ENCODE measurements at regions not wholly inside any gene's neighbourhood (a gene's known extent, or its start where the extent isn't known, plus 50 kb on each side); places are given as distances from the start of the nearest gene placed in this dataset.

GRCh38 chr6:114453737-114454276, 111.0 kb upstream of the HS3ST5 start:
- H3K4me2 ChIP-seq: no peak overlapping the region
- no peak for TF ChIP-seq Cebpa-rat (IDR thresholded peaks at IDR 0.05)
- no peak overlapping the region for H3K4me3 ChIP-seq
- no peak overlapping the region for H3K9ac ChIP-seq
- H3K4me1 ChIP-seq: no peaks in the 10 kb centered on the region
- H4K20me1 ChIP-seq: no peaks in the 10 kb centered on the region
- no peaks in the 10 kb centered on the region for H3K9me3 ChIP-seq
- H3K36me3 ChIP-seq: no peaks in the 10 kb centered on the region
- no peak overlapping the region for H3K27ac ChIP-seq
- no peaks in the 10 kb centered on the region for H3K27me3 ChIP-seq

GRCh38 chr6:114452785-114453401, 110.1 kb upstream of the HS3ST5 start:
- H3K36me3 ChIP-seq: no peaks in the 10 kb centered on the region
- no peak for TF ChIP-seq Cebpa-rat (IDR thresholded peaks at IDR 0.05)

GRCh38 chr6:114450631-114451030, 107.8 kb upstream of the HS3ST5 start:
- Histone ChIP-seq H4K20me1 (no peaks in the 10 kb centered on the region), H3K9ac (no peak overlapping the region), H3K9me3 (no peaks in the 10 kb centered on the region), H3K4me3 (no peak overlapping the region), H3K27ac (no peak overlapping the region), H3K27me3 (no peaks in the 10 kb centered on the region), H3K4me1 (no peaks in the 10 kb centered on the region), H3K36me3 (no peaks in the 10 kb centered on the region), H3K4me2 (no peak overlapping the region)
- TF ChIP-seq Cebpa-rat (IDR thresholded peaks at IDR 0.05): no peak

More at GRCh38 chr6:114452785-114453401, 110.1 kb upstream of the HS3ST5 start:
- no peaks in the 10 kb centered on the region for H3K4me1 ChIP-seq
- no peak overlapping the region for H3K9ac ChIP-seq
- no peak overlapping the region for H3K4me3 ChIP-seq
- H4K20me1 ChIP-seq: no peaks in the 10 kb centered on the region
- no peak overlapping the region for H3K4me2 ChIP-seq
- H3K27ac ChIP-seq: no peak overlapping the region
- H3K9me3 ChIP-seq: no peaks in the 10 kb centered on the region
- no peaks in the 10 kb centered on the region for H3K27me3 ChIP-seq

GRCh38 chr6:114449659-114450058, 106.8 kb upstream of the HS3ST5 start:
- H3K4me1 ChIP-seq: no peaks in the 10 kb centered on the region
- H4K20me1 ChIP-seq: no peaks in the 10 kb centered on the region
- H3K4me2 ChIP-seq: no peak overlapping the region
- no peaks in the 10 kb centered on the region for H3K9me3 ChIP-seq
- no peaks in the 10 kb centered on the region for H3K36me3 ChIP-seq
- no peak overlapping the region for H3K4me3 ChIP-seq
- no peak for TF ChIP-seq Cebpa-rat (IDR thresholded peaks at IDR 0.05)
- no peaks in the 10 kb centered on the region for H3K27me3 ChIP-seq
- H3K9ac ChIP-seq: no peak overlapping the region
- no peak overlapping the region for H3K27ac ChIP-seq

- Histone ChIP-seq H3K4me2 (no peak overlapping the region), H3K27ac (no peak overlapping the region)
Measured at GRCh38 chr6:114446342-114446741, 103.5 kb upstream of the HS3ST5 start.

GRCh38 chr6:114445846-114446245, 103.0 kb upstream of the HS3ST5 start:
- Histone ChIP-seq H3K9ac (no peak overlapping the region), H3K27ac (no peak overlapping the region), H3K9me3 (no peaks in the 10 kb centered on the region), H3K4me2 (no peak overlapping the region), H4K20me1 (no peaks in the 10 kb centered on the region), H3K4me3 (no peak overlapping the region), H3K27me3 (no peaks in the 10 kb centered on the region), H3K4me1 (no peaks in the 10 kb centered on the region), H3K36me3 (no peaks in the 10 kb centered on the region)
- no peak for TF ChIP-seq Cebpa-rat (IDR thresholded peaks at IDR 0.05)

More at GRCh38 chr6:114446342-114446741, 103.5 kb upstream of the HS3ST5 start:
- Histone ChIP-seq H3K4me1 (no peaks in the 10 kb centered on the region), H3K9ac (no peak overlapping the region), H4K20me1 (no peaks in the 10 kb centered on the region), H3K9me3 (no peaks in the 10 kb centered on the region), H3K27me3 (no peaks in the 10 kb centered on the region), H3K36me3 (no peaks in the 10 kb centered on the region), H3K4me3 (no peak overlapping the region)
- no peak for TF ChIP-seq Cebpa-rat (IDR thresholded peaks at IDR 0.05)

GRCh38 chr6:114439411-114439810, 96.6 kb upstream of the HS3ST5 start:
- H3K9me3 ChIP-seq: no peaks in the 10 kb centered on the region
- H3K27me3 ChIP-seq: no peaks in the 10 kb centered on the region
- no peaks in the 10 kb centered on the region for H4K20me1 ChIP-seq
- no peaks in the 10 kb centered on the region for H3K4me1 ChIP-seq
- H3K27ac ChIP-seq: no peak overlapping the region
- no peak overlapping the region for H3K4me2 ChIP-seq
- H3K36me3 ChIP-seq: no peaks in the 10 kb centered on the region
- TF ChIP-seq Cebpa-rat (IDR thresholded peaks at IDR 0.05): no peak
- no peak overlapping the region for H3K4me3 ChIP-seq
- no peak overlapping the region for H3K9ac ChIP-seq

- no peaks in the 10 kb centered on the region for H3K36me3 ChIP-seq
- H4K20me1 ChIP-seq: no peaks in the 10 kb centered on the region
Measured at GRCh38 chr6:114437235-114437634, 94.4 kb upstream of the HS3ST5 start.

GRCh38 chr6:114436691-114437090, 93.9 kb upstream of the HS3ST5 start:
- TF ChIP-seq Cebpa-rat (IDR thresholded peaks at IDR 0.05): no peak
- no peaks in the 10 kb centered on the region for H4K20me1 ChIP-seq
- H3K4me2 ChIP-seq: no peak overlapping the region
- no peak overlapping the region for H3K9ac ChIP-seq
- no peaks in the 10 kb centered on the region for H3K36me3 ChIP-seq
- no peak overlapping the region for H3K4me3 ChIP-seq
- no peaks in the 10 kb centered on the region for H3K4me1 ChIP-seq
- H3K27me3 ChIP-seq: no peaks in the 10 kb centered on the region
- H3K27ac ChIP-seq: no peak overlapping the region
- no peaks in the 10 kb centered on the region for H3K9me3 ChIP-seq

More at GRCh38 chr6:114437235-114437634, 94.4 kb upstream of the HS3ST5 start:
- H3K9me3 ChIP-seq: no peaks in the 10 kb centered on the region
- H3K4me1 ChIP-seq: no peaks in the 10 kb centered on the region
- no peak overlapping the region for H3K9ac ChIP-seq
- H3K4me3 ChIP-seq: no peak overlapping the region
- no peak for TF ChIP-seq Cebpa-rat (IDR thresholded peaks at IDR 0.05)
- no peaks in the 10 kb centered on the region for H3K27me3 ChIP-seq
- H3K4me2 ChIP-seq: no peak overlapping the region
- no peak overlapping the region for H3K27ac ChIP-seq

- no peaks in the 10 kb centered on the region for H3K36me3 ChIP-seq
- H3K27ac ChIP-seq: no peak overlapping the region
- TF ChIP-seq Cebpa-rat (IDR thresholded peaks at IDR 0.05): no peak
- H3K4me3 ChIP-seq: no peak overlapping the region
- no peaks in the 10 kb centered on the region for H3K4me1 ChIP-seq
- no peaks in the 10 kb centered on the region for H4K20me1 ChIP-seq
- no peak overlapping the region for H3K9ac ChIP-seq
- H3K9me3 ChIP-seq: no peaks in the 10 kb centered on the region
- no peaks in the 10 kb centered on the region for H3K27me3 ChIP-seq
- H3K4me2 ChIP-seq: no peak overlapping the region
Measured at GRCh38 chr6:114435985-114436384, 93.2 kb upstream of the HS3ST5 start.

Data from BLaER1 (cell line).